H9 (cell line): ENCODE measurements at regions not wholly inside any gene's neighbourhood (a gene's known extent, or its start where the extent isn't known, plus 50 kb on each side); places are given as distances from the start of the nearest gene placed in this dataset.

Experiments
- DNase-seq: peaks from one replicate; pipeline ENCODE4 v3.0.0-alpha.2; 2017
- H2AFZ ChIP-seq: one replicate; pipeline ENCODE4 v1.6.1; 2013; ENCODE audit warnings: mild to moderate bottlenecking, low read length, control low read depth, moderate library complexity
- H2AK5ac ChIP-seq: 2 replicates; pipeline ENCODE4 v1.6.1; 2013; ENCODE audit warnings: low read length, control low read depth, mixed read lengths; ENCODE audit not compliant: insufficient read length
- H2BK120ac ChIP-seq: one replicate; pipeline ENCODE4 v1.6.1; 2013; ENCODE audit warnings: low read depth, mild to moderate bottlenecking, low read length, control low read depth, inconsistent platforms; ENCODE audit not compliant: poor library complexity, severe bottlenecking
- H2BK12ac ChIP-seq: 2 replicates; pipeline ENCODE4 v1.6.1; 2013; ENCODE audit warnings: low read length, control low read depth, mixed read lengths, low read depth; ENCODE audit not compliant: insufficient read length
- H2BK15ac ChIP-seq: 2 replicates; pipeline ENCODE4 v1.6.1; 2013; ENCODE audit warnings: low read depth, low read length, control low read depth
- H2BK20ac ChIP-seq: one replicate; pipeline ENCODE4 v1.6.1; 2013; ENCODE audit warnings: low read depth, mild to moderate bottlenecking, low read length, control low read depth, inconsistent platforms; ENCODE audit not compliant: poor library complexity, severe bottlenecking
- H2BK5ac ChIP-seq: 2 replicates; pipeline ENCODE4 v1.6.1; 2013; ENCODE audit warnings: low read length, control low read depth, mixed read lengths; ENCODE audit not compliant: insufficient read length
- H3K14ac ChIP-seq: 2 replicates; pipeline ENCODE4 v1.6.1; 2013; ENCODE audit warnings: low read length, control low read depth; ENCODE audit not compliant: insufficient read depth
- H3K18ac ChIP-seq: 2 replicates; pipeline ENCODE4 v1.6.1; 2013; ENCODE audit warnings: low read depth, mild to moderate bottlenecking, mixed read lengths, low read length, control low read depth; ENCODE audit not compliant: insufficient read length
- H3K23ac ChIP-seq: 2 replicates; pipeline ENCODE4 v1.6.1; 2013; ENCODE audit warnings: low read length, control low read depth, mixed read lengths, low read depth; ENCODE audit not compliant: insufficient read length
- H3K23me2 ChIP-seq: 2 replicates; pipeline ENCODE4 v1.6.1; 2013; ENCODE audit warnings: low read depth, mild to moderate bottlenecking, mixed read lengths, low read length, control low read depth; ENCODE audit not compliant: insufficient read length, poor library complexity, severe bottlenecking
- H3K27ac ChIP-seq: 2 replicates; pipeline ENCODE4 v1.5.1; 2013; ENCODE audit warnings: low read length, control low read depth, mixed read lengths, low read depth; ENCODE audit not compliant: insufficient read length
- H3K27me3 ChIP-seq: 2 replicates; pipeline ENCODE4 v1.6.1; 2013; ENCODE audit warnings: low read length, control low read depth, inconsistent platforms; ENCODE audit not compliant: insufficient read depth
- H3K4ac ChIP-seq: 2 replicates; pipeline ENCODE4 v1.6.1; 2013; ENCODE audit warnings: low read depth, mild to moderate bottlenecking, control low read depth, inconsistent platforms, low read length, moderate library complexity
- H3K4me1 ChIP-seq: 2 replicates; pipeline ENCODE4 v1.6.1; 2013; ENCODE audit warnings: low read length, control low read depth, inconsistent platforms; ENCODE audit not compliant: insufficient read depth
- H3K4me2 ChIP-seq: 2 replicates; pipeline ENCODE4 v1.6.1; 2013; ENCODE audit warnings: low read length, control low read depth, mixed read lengths; ENCODE audit not compliant: insufficient read length, insufficient read depth
- H3K56ac ChIP-seq: 2 replicates; pipeline ENCODE4 v1.6.1; 2013; ENCODE audit warnings: low read depth, mild to moderate bottlenecking, mixed read lengths, low read length, control low read depth; ENCODE audit not compliant: insufficient read length
- H3K79me1 ChIP-seq: 2 replicates; pipeline ENCODE4 v1.6.1; 2013; ENCODE audit warnings: low read depth, mild to moderate bottlenecking, moderate library complexity, low read length, control low read depth, inconsistent platforms; ENCODE audit not compliant: insufficient read depth, poor library complexity, severe bottlenecking
- H3K79me2 ChIP-seq: 2 replicates; pipeline ENCODE4 v1.6.1; 2013; ENCODE audit warnings: low read length, control low read depth, inconsistent platforms; ENCODE audit not compliant: insufficient read depth
- H3K9ac ChIP-seq: 2 replicates; pipeline ENCODE4 v1.6.1; 2013; ENCODE audit warnings: low read length, control low read depth, mixed read lengths; ENCODE audit not compliant: insufficient read length; ENCODE audit errors: extremely low read depth
- H3K9me3 ChIP-seq: one replicate; pipeline ENCODE4 v1.6.1; 2013; ENCODE audit warnings: low read depth, low read length, inconsistent platforms; ENCODE audit not compliant: control insufficient read depth
- H3T11ph ChIP-seq: one replicate; pipeline ENCODE4 v1.6.1; 2013; ENCODE audit warnings: mild to moderate bottlenecking, low read length, control low read depth, inconsistent platforms
- H4K20me1 ChIP-seq: one replicate; pipeline ENCODE4 v1.6.1; 2013; ENCODE audit not compliant: control insufficient read depth, insufficient read length, insufficient read depth
- H4K5ac ChIP-seq: 2 replicates; pipeline ENCODE4 v1.6.1; 2013; ENCODE audit warnings: low read depth, mild to moderate bottlenecking, mixed read lengths, low read length, control low read depth; ENCODE audit not compliant: insufficient read length
- H4K8ac ChIP-seq: replicated peaks from 2 replicates; pipeline ENCODE4 v1.6.1; 2013; ENCODE audit warnings: low read length, control low read depth, mixed read lengths, low read depth; ENCODE audit not compliant: insufficient read length
- H4K91ac ChIP-seq: 2 replicates; pipeline ENCODE4 v1.6.1; 2013; ENCODE audit warnings: low read depth, mild to moderate bottlenecking, moderate library complexity, mixed read lengths, low read length, control low read depth; ENCODE audit not compliant: insufficient read length
- H3K27ac Mint-ChIP-seq, 3 experiments: 2 replicates in 2 of 3; 3 replicates in 1 of 3; pipeline ENCODE4 v1.8.0; 2020 to 2021; ENCODE audit warnings: mixed read lengths in 3 of 3, mild to moderate bottlenecking in 1 of 3, moderate library complexity in 1 of 3
- H3K27me3 Mint-ChIP-seq: 2 replicates; pipeline ENCODE4 v1.8.0; 2021; ENCODE audit warnings: low read depth, mild to moderate bottlenecking, moderate library complexity, mixed read lengths
- H3K36me3 Mint-ChIP-seq, 3 experiments: 2 replicates in 2 of 3; 3 replicates in 1 of 3; pipeline ENCODE4 v1.8.0; 2020 to 2021; ENCODE audit warnings: low read depth in 3 of 3, mixed read lengths in 3 of 3; ENCODE audit not compliant: insufficient read depth in 1 of 3
- H3K4me1 Mint-ChIP-seq, 2 experiments: 2 replicates each; pipeline ENCODE4 v1.8.0; 2020; ENCODE audit warnings: mixed read lengths in 2 of 2
- H3K4me3 Mint-ChIP-seq, 2 experiments: 2 replicates in 1 of 2; 3 replicates in 1 of 2; pipeline ENCODE4 v1.8.0; 2020 to 2021; ENCODE audit warnings: mild to moderate bottlenecking in 2 of 2, mixed read lengths in 2 of 2, moderate library complexity in 1 of 2
- H3K9me3 Mint-ChIP-seq, 2 experiments: 2 replicates in 1 of 2; 3 replicates in 1 of 2; pipeline ENCODE4 v1.8.0; 2020; ENCODE audit warnings: mild to moderate bottlenecking in 2 of 2, mixed read lengths in 2 of 2, moderate library complexity in 1 of 2
- WGBS: extraction: QIAGEN DNeasy Blood & Tissue Kit; methylation state at CpG from one replicate; pipeline ENCODE4 v1.1.7; 2013; ENCODE audit warnings: missing lambda C conversion rate, low lambda C conversion rate, mixed read lengths; ENCODE audit not compliant: insufficient read length; ENCODE audit errors: extremely low coverage; 5-methylcytosine and 5-hydroxymethylcytosine counted together
- TF ChIP-seq, protein P1 (sequence below): fragments of 200-600 bp; sonication (generic); conservative IDR thresholded peaks from 3 replicates; pipeline ENCODE4 v1.8.0; 2021; ENCODE audit warnings: antibody characterized with exemption, mild to moderate bottlenecking

DNA sequence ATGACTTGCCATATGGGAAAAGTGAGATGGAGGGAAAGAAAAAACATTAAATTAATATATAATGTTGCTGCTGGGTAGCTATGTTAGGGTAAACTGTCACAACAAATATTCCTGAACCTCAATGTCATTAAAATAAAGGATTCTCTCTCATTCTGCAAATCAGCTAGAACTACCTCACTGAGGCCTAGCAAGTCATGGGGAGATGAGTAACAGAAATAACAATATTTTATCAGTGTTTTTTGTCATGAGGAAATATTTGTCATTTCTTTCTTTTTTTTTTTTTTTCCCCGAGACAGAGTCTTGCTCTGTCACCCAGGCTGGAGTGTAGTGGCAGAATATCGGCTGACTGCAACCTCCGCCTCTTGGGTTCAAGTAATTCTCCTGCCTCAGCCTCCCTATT, 1282.3 kb upstream of the NRXN1 start:
- H3K27me3 Mint-ChIP-seq, result no peaks in the 10 kb centered on the region

More for the DNA sequence above, 1282.3 kb upstream of the NRXN1 start:
- H3K4me3 Mint-ChIP-seq, result no peak overlapping the region
- no peaks in the 10 kb centered on the region for H3K23me2 ChIP-seq
- no peak overlapping the region for H3K4me2 ChIP-seq
- H3K14ac ChIP-seq, result no peak overlapping the region
- no peak overlapping the region for H4K91ac ChIP-seq
- no peaks in the 10 kb centered on the region for H3K79me2 ChIP-seq
- no peaks in the 10 kb centered on the region for H3K9me3 ChIP-seq
- no CpG with 5 or more reads among the region's 3 CpGs for WGBS
- no peak overlapping the region for H2BK5ac ChIP-seq
- no peak overlapping the region for H3K56ac ChIP-seq
- H2BK15ac ChIP-seq, result no peak overlapping the region
- H3K36me3 Mint-ChIP-seq, result no peaks in the 10 kb centered on the region
- H4K20me1 ChIP-seq, result no peaks in the 10 kb centered on the region
- no peak overlapping the region for H3K4ac ChIP-seq
- no peak overlapping the region for H3K18ac ChIP-seq
- peaks cover 16% of the 10 kb centered on the region in 2 experiments for H3K4me1 Mint-ChIP-seq
- H3K79me1 ChIP-seq, result no peaks in the 10 kb centered on the region
- H3K9ac ChIP-seq, result no peak overlapping the region
- H2AFZ ChIP-seq, result no peak overlapping the region
- H2BK12ac ChIP-seq, result no peak overlapping the region
- no peak overlapping the region for H3T11ph ChIP-seq
- H3K9me3 Mint-ChIP-seq, result no peaks in the 10 kb centered on the region
- TF ChIP-seq, protein P1, sequence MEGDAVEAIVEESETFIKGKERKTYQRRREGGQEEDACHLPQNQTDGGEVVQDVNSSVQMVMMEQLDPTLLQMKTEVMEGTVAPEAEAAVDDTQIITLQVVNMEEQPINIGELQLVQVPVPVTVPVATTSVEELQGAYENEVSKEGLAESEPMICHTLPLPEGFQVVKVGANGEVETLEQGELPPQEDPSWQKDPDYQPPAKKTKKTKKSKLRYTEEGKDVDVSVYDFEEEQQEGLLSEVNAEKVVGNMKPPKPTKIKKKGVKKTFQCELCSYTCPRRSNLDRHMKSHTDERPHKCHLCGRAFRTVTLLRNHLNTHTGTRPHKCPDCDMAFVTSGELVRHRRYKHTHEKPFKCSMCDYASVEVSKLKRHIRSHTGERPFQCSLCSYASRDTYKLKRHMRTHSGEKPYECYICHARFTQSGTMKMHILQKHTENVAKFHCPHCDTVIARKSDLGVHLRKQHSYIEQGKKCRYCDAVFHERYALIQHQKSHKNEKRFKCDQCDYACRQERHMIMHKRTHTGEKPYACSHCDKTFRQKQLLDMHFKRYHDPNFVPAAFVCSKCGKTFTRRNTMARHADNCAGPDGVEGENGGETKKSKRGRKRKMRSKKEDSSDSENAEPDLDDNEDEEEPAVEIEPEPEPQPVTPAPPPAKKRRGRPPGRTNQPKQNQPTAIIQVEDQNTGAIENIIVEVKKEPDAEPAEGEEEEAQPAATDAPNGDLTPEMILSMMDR, result no peak
- no peak overlapping the region for H2BK120ac ChIP-seq
- H3K27me3 ChIP-seq, result no peaks in the 10 kb centered on the region
- no peak overlapping the region for H3K27ac ChIP-seq
- H2AK5ac ChIP-seq, result no peak overlapping the region
- H4K8ac ChIP-seq, result no peak overlapping the region
- H2BK20ac ChIP-seq, result no peak overlapping the region
- no peak overlapping the region for H3K27ac Mint-ChIP-seq
- no peak overlapping the region for H4K5ac ChIP-seq
- no peak for DNase-seq
- no peak overlapping the region for H3K23ac ChIP-seq
- H3K4me1 ChIP-seq, result peaks cover 3% of the 10 kb centered on the region; the same call in 1 of the 2 replicates
